Activated CD8-positive, alpha-beta memory T cell treated with anti-CD3 and anti-CD28 coated beads for 1 hour (primary cell): ENCODE measurements at regions not wholly inside any gene's neighbourhood (a gene's known extent, or its start where the extent isn't known, plus 50 kb on each side); places are given as distances from the start of the nearest gene placed in this dataset.

ENCODE experiments used
- DNase-seq, 2 donors: peaks; one replicate each; pipeline ENCODE4 v3.0.0-alpha.2; 2020; ENCODE audit warnings: low read depth in 1 of 2; ENCODE audit errors: extremely low read depth in 1 of 2

- no peak for DNase-seq
Observed at GRCh38 chr14:53692451-53692850, 264.2 kb downstream of the BMP4 start.

- no peak for DNase-seq
Observed at GRCh38 chr14:53683229-53683628, 273.4 kb downstream of the BMP4 start.

GRCh38 chr14:53672526-53672925 is 284.1 kb downstream of the BMP4 start:
- no peak for DNase-seq

GRCh38 chr14:53670701-53671100 is 285.9 kb downstream of the BMP4 start:
- DNase-seq, result no peak

- DNase-seq, result no peak
Observed at GRCh38 chr14:53668897-53669296, 287.7 kb downstream of the BMP4 start.

- no peak for DNase-seq
Observed at GRCh38 chr14:53663709-53664108, 292.9 kb downstream of the BMP4 start.

- DNase-seq, result no peak
Observed at GRCh38 chr14:53655080-53655785, 301.4 kb downstream of the BMP4 start.

- DNase-seq, result no peak
Observed at GRCh38 chr14:53652068-53652467, 304.6 kb downstream of the BMP4 start.

- no peak for DNase-seq
Observed at GRCh38 chr14:53651096-53651740, 305.4 kb downstream of the BMP4 start.

- no peak for DNase-seq
Observed at GRCh38 chr14:53646925-53647324, 309.7 kb downstream of the BMP4 start.

GRCh38 chr14:53640695-53641094 is 315.9 kb downstream of the BMP4 start:
- no peak for DNase-seq

GRCh38 chr14:53638966-53639365 is 317.7 kb downstream of the BMP4 start:
- DNase-seq, result no peak

GRCh38 chr14:53634793-53635192 is 321.8 kb downstream of the BMP4 start:
- DNase-seq, result no peak

- no peak for DNase-seq
Observed at GRCh38 chr14:53630336-53630735, 326.3 kb downstream of the BMP4 start.

- DNase-seq, result no peak
Observed at GRCh38 chr14:53628732-53629430, 327.7 kb downstream of the BMP4 start.

- DNase-seq, result no peak
Observed at GRCh38 chr14:53628261-53628660, 328.4 kb downstream of the BMP4 start.

- no peak for DNase-seq
Observed at GRCh38 chr14:53626761-53627160, 329.9 kb downstream of the BMP4 start.

- DNase-seq, result no peak
Observed at GRCh38 chr14:53622447-53622846, 334.2 kb downstream of the BMP4 start.

- DNase-seq, result no peak
Observed at GRCh38 chr14:53621921-53622320, 334.7 kb downstream of the BMP4 start.

GRCh38 chr14:53621433-53621832 is 335.2 kb downstream of the BMP4 start:
- DNase-seq, result no peak

GRCh38 chr14:53620890-53621289 is 335.7 kb downstream of the BMP4 start:
- DNase-seq, result no peak

- no peak for DNase-seq
Observed at GRCh38 chr14:53620317-53620716, 336.3 kb downstream of the BMP4 start.
